H1 (cell line): ENCODE measurements at regions not wholly inside any gene's neighbourhood (a gene's known extent, or its start where the extent isn't known, plus 50 kb on each side); places are given as distances from the start of the nearest gene placed in this dataset.
"Not testable (repeated sequence)": the region's sequence is repeated elsewhere in the genome, so short reads cannot be mapped to it uniquely, and the experiment has no call there.

Experiments
- CTCF ChIA-PET: fragments of 300-600 bp; sonication (Branson Sonifier 250); formaldehyde crosslinking; loops from one replicate; lab custom pipeline; 2021; ENCODE audit not compliant: partially characterized antibody; lab: Charles Lee
- POLR2A ChIA-PET: fragments of 300-600 bp; sonication (Branson Sonifier 250); formaldehyde crosslinking; loops from one replicate; lab custom pipeline; 2021; ENCODE audit warnings: inconsistent platforms; ENCODE audit not compliant: partially characterized antibody; lab: Charles Lee
- DNase-seq, 2 experiments: peaks; one replicate each; pipeline versions ENCODE4 v3.0.0 to v3.0.0-alpha.2; 2010 to 2022; ENCODE audit warnings: low spot score in 2 of 2, low read depth in 1 of 2, mixed read lengths in 1 of 2
- FAIRE-seq: peaks from 2 replicates; lab custom pipeline; 2011; peaks lifted over from hg19 to GRCh38; lab: Jason Lieb, UNC
- H2AFZ ChIP-seq: 2 replicates; pipeline ENCODE4 v1.8.1; 2012; ENCODE audit warnings: low read length, inconsistent platforms
- H2AK5ac ChIP-seq: 2 replicates; pipeline ENCODE4 v1.6.1; 2013; ENCODE audit warnings: low read depth, low read length
- H2BK120ac ChIP-seq: replicated peaks from 2 replicates; pipeline ENCODE3; 2013; ENCODE audit warnings: low read depth, low read length, inconsistent platforms
- H2BK12ac ChIP-seq: 2 replicates; pipeline ENCODE4 v1.6.1; 2013; ENCODE audit warnings: low read depth, low read length
- H2BK15ac ChIP-seq: 2 replicates; pipeline ENCODE4 v1.6.1; 2013; ENCODE audit warnings: low read length
- H2BK20ac ChIP-seq: 2 replicates; pipeline ENCODE4 v1.6.1; 2013; ENCODE audit warnings: low read length
- H2BK5ac ChIP-seq: 2 replicates; pipeline ENCODE4 v1.6.1; 2013; ENCODE audit warnings: low read depth, low read length
- H3K14ac ChIP-seq: 2 replicates; pipeline ENCODE4 v1.6.1; 2013; ENCODE audit warnings: inconsistent platforms; ENCODE audit not compliant: insufficient read length
- H3K18ac ChIP-seq: 2 replicates; pipeline ENCODE4 v1.6.1; 2013; ENCODE audit warnings: low read length; ENCODE audit errors: extremely low read depth
- H3K23ac ChIP-seq: 2 replicates; pipeline ENCODE4 v1.6.1; 2013; ENCODE audit warnings: inconsistent platforms; ENCODE audit not compliant: insufficient read length
- H3K23me2 ChIP-seq: 2 replicates; pipeline ENCODE4 v1.6.1; 2013; ENCODE audit warnings: low read depth, low read length
- H3K27ac ChIP-seq: 2 replicates; pipeline ENCODE4 v1.6.1; 2011; ENCODE audit warnings: low read depth, low read length, inconsistent platforms
- H3K27me3 ChIP-seq, 4 experiments: replicated peaks in 1 of 4; 1 replicate in 1 of 4; 2 replicates in 3 of 4; pipeline versions ENCODE4 v1.6.1 to v1.8.1; 2011 to 2013; ENCODE audit warnings: low read length in 3 of 4, mild to moderate bottlenecking in 3 of 4, inconsistent platforms in 2 of 4, mixed read lengths in 2 of 4, moderate library complexity in 1 of 4; ENCODE audit not compliant: control insufficient read depth in 3 of 4, insufficient read depth in 3 of 4; ENCODE audit errors: extremely low read depth in 1 of 4
- H3K36me3 ChIP-seq, 4 experiments: 2 replicates each; pipeline versions ENCODE4 v1.6.1 to v1.8.1; 2011 to 2013; ENCODE audit warnings: mild to moderate bottlenecking in 4 of 4, low read length in 3 of 4, moderate library complexity in 2 of 4, control low read depth in 1 of 4, inconsistent platforms in 1 of 4; ENCODE audit not compliant: insufficient read depth in 4 of 4, control insufficient read depth in 2 of 4
- H3K4ac ChIP-seq: replicated peaks from 2 replicates; pipeline ENCODE3; 2013; ENCODE audit warnings: low read length, low read depth, mixed read lengths, inconsistent platforms; ENCODE audit not compliant: insufficient read length
- H3K4me1 ChIP-seq, 4 experiments: replicated peaks in 1 of 4; 1 replicate in 1 of 4; 2 replicates in 3 of 4; pipeline versions ENCODE4 v1.6.1 to v1.8.1; 2011 to 2013; ENCODE audit warnings: low read length in 3 of 4, inconsistent platforms in 2 of 4, mixed read lengths in 1 of 4; ENCODE audit not compliant: insufficient read depth in 4 of 4, control insufficient read depth in 3 of 4
- H3K4me2 ChIP-seq, 2 experiments: 2 replicates each; pipeline versions ENCODE4 v1.6.1 to v1.8.1; 2011 to 2013; ENCODE audit warnings: low read depth in 2 of 2, low read length in 2 of 2, control low read depth in 1 of 2, inconsistent platforms in 1 of 2, mild to moderate bottlenecking in 1 of 2; ENCODE audit not compliant: insufficient read depth in 1 of 2
- H3K4me3 ChIP-seq, 4 experiments: fragments of 200-600, 300-600 bp in 1 of 4; sonication (generic), shearing (Covaris generic), sonication (Bioruptor Twin) in 1 of 4; 2 replicates each; pipeline versions ENCODE4 v1.5.1 to v1.8.1; 2011 to 2016; ENCODE audit warnings: low read length in 4 of 4, low read depth in 3 of 4, control low read depth in 2 of 4, inconsistent platforms in 2 of 4, mild to moderate bottlenecking in 2 of 4, mixed read lengths in 1 of 4, moderate library complexity in 1 of 4; ENCODE audit not compliant: insufficient read depth in 2 of 4; ENCODE audit errors: extremely low read depth in 1 of 4
- H3K56ac ChIP-seq: replicated peaks from 2 replicates; pipeline ENCODE3; 2013; ENCODE audit warnings: low read depth, mild to moderate bottlenecking, mixed read lengths, low read length, inconsistent platforms; ENCODE audit not compliant: insufficient read length
- H3K79me1 ChIP-seq: 2 replicates; pipeline ENCODE4 v1.6.1; 2013; ENCODE audit warnings: low read depth, low read length, control low read depth
- H3K79me2 ChIP-seq, 2 experiments: 2 replicates each; pipeline versions ENCODE4 v1.6.1 to v1.8.1; 2012 to 2013; ENCODE audit warnings: low read length in 2 of 2, mild to moderate bottlenecking in 2 of 2, inconsistent platforms in 1 of 2; ENCODE audit not compliant: insufficient read depth in 2 of 2, control insufficient read depth in 1 of 2
- H3K9ac ChIP-seq, 4 experiments: replicated peaks in 1 of 4; 1 replicate in 1 of 4; 2 replicates in 3 of 4; pipeline versions ENCODE4 v1.6.1 to v1.8.1; 2011 to 2013; ENCODE audit warnings: low read depth in 3 of 4, low read length in 3 of 4, control low read depth in 2 of 4, mild to moderate bottlenecking in 2 of 4, moderate library complexity in 2 of 4, inconsistent platforms in 1 of 4; ENCODE audit errors: extremely low read depth in 1 of 4
- H3K9me3 ChIP-seq, 2 experiments: 2 replicates each; pipeline versions ENCODE4 v1.6.1 to v1.8.1; 2012 to 2013; ENCODE audit warnings: mild to moderate bottlenecking in 2 of 2, moderate library complexity in 2 of 2, control low read depth in 1 of 2, inconsistent platforms in 1 of 2, low read depth in 1 of 2, low read length in 1 of 2, mixed read lengths in 1 of 2; ENCODE audit not compliant: insufficient read depth in 2 of 2
- H4K20me1 ChIP-seq, 2 experiments: replicated peaks in 1 of 2; 2 replicates each; pipeline versions ENCODE3 to v1.8.1; 2011 to 2013; ENCODE audit warnings: inconsistent platforms in 2 of 2, low read length in 2 of 2, mild to moderate bottlenecking in 1 of 2; ENCODE audit not compliant: insufficient read depth in 2 of 2, control insufficient read depth in 1 of 2
- H4K5ac ChIP-seq: 2 replicates; pipeline ENCODE4 v1.6.1; 2013; ENCODE audit warnings: low read length, low read depth, mixed read lengths, inconsistent platforms; ENCODE audit not compliant: insufficient read length
- H4K8ac ChIP-seq: 2 replicates; pipeline ENCODE4 v1.8.0; 2013; ENCODE audit warnings: mild to moderate bottlenecking, moderate library complexity, low read length, inconsistent platforms; ENCODE audit not compliant: insufficient read depth; ENCODE audit errors: extremely low read depth
- H4K91ac ChIP-seq: replicated peaks from 2 replicates; pipeline ENCODE3; 2013; ENCODE audit warnings: low read length, mixed read lengths, inconsistent platforms; ENCODE audit not compliant: insufficient read length
- EZH2 ChIP-seq: fragments of 200-600 bp; sonication (generic); IDR thresholded peaks from 2 replicates; pipeline ENCODE4 v1.7.1; 2012; ENCODE audit warnings: low read depth, mild to moderate bottlenecking, moderate library complexity, low read length, inconsistent platforms; ENCODE audit not compliant: severe bottlenecking
- SIN3A ChIP-seq, 2 experiments: IDR thresholded peaks in 1 of 2; conservative IDR thresholded peaks in 1 of 2; 2 replicates each; pipeline ENCODE4 v1.6.1; 2011 to 2012; ENCODE audit warnings: low read length in 2 of 2, improper control_type of control experiment in 1 of 2, low read depth in 1 of 2, mild to moderate bottlenecking in 1 of 2
- SUZ12 ChIP-seq: fragments of 200-600 bp; sonication (generic); IDR thresholded peaks from 2 replicates; pipeline ENCODE4 v1.6.1; 2012; ENCODE audit warnings: mild to moderate bottlenecking, inconsistent platforms, low read length, moderate library complexity, mixed read lengths
- WGBS, 2 experiments: shearing (Covaris generic) in 1 of 2; methylation state at CpG; one replicate each; pipeline versions ENCODE4 v1.1.6 to v1.1.7; 2013 to 2015; ENCODE audit warnings: low lambda C conversion rate in 2 of 2, mixed read lengths in 2 of 2, inconsistent platforms in 1 of 2, low coverage in 1 of 2, missing lambda C conversion rate in 1 of 2; ENCODE audit not compliant: insufficient replicate concordance in 2 of 2, insufficient coverage in 1 of 2, insufficient read length in 1 of 2; ENCODE audit errors: extremely low coverage in 1 of 2, missing lambda C conversion rate in 1 of 2; 5-methylcytosine and 5-hydroxymethylcytosine counted together

DNA sequence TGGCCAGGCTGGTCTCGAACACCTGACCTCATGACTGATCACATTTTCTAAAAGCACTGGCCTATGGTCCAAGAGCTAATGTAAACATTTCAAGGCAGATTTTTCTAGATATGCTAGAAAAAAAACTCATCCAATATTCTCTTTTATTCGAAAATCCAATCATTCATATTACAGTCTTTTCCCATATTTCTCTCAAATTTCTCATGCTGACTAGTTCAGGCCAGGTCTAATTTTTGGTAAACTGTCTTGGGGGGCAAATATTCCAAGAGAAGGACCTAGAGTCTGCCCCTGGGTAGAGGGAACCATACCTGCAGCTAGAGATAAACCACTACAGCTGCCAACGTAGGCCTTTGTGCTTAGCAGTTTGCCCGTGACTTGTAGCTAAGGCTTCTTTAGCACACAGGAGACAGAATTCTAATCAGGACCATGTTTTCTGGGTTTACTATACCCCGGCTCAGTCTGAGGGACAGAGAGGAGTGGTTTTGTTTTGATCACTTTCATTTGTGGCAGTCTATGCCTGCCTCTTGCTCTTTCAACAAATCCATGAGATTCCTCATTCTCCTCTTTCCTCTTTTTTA, 71.8 kb upstream of the CITED2 start (continued):
- no peak for TF ChIP-seq EZH2
- TF ChIP-seq SIN3A (conservative IDR thresholded peaks at IDR 0.05 in 1 of 2, IDR thresholded peaks at IDR 0.05 in 1 of 2; ENCODE audit: low read depth in 1 of 2, low read length in 2 of 2), result no peak
- TF ChIP-seq SUZ12, result no peak
- TF ChIP-seq, all 59 proteins: peak for 0

DNA sequence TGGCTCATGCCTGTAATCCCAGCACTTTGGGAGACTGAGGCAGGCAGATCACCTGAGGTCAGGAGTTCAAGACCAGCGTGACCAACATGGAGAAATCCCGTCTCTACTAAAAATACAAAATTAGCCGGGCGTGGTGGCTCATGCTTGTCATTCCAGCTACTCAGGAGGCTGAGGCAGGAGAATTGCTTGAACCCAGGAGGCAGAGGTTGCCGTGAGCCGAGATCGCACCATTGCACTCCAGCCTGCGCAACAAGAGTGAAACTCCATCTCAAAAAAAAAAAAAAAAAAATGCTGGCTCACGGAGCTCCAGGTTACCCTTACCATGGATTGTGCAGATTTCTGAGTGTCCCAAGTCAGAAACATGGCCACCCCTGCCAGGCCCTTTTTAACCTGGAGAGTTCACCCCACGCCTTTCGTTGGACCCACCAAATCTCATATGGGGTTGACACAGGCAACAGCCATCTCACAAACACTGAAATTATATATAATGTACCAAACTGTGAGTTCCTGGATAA, 69.9 kb upstream of the CITED2 start:
- H2BK12ac ChIP-seq, H3K56ac ChIP-seq, H3K18ac ChIP-seq, H3K36me3 ChIP-seq, H3K14ac ChIP-seq, H3K27ac ChIP-seq, H2AK5ac ChIP-seq, H3K4me2 ChIP-seq, H3K79me2 ChIP-seq, H3K79me1 ChIP-seq, H3K4me3 ChIP-seq, H3K4me1 ChIP-seq, H4K20me1 ChIP-seq, H3K9me3 ChIP-seq, H2BK20ac ChIP-seq, H2BK120ac ChIP-seq, H3K27me3 ChIP-seq, H3K23me2 ChIP-seq, H2BK15ac ChIP-seq, H4K91ac ChIP-seq, DNase-seq, H2AFZ ChIP-seq, H3K4ac ChIP-seq, H4K8ac ChIP-seq, H3K9ac ChIP-seq, H2BK5ac ChIP-seq, H4K5ac ChIP-seq, H3K23ac ChIP-seq, POLR2A ChIA-PET, FAIRE-seq: not testable (repeated sequence)
- WGBS, 2 experiments, result 95% methylated on average over 10 of the region's 11 CpGs; no CpG with 5 or more reads in 1 of the 2 experiments
- CTCF ChIA-PET, result interaction anchor here (0.8 kb wide), 1 partner anchor 75 kb away, joined by 3 read pairs; no protein-coding TSS in a partner anchor
